SK-N-SH treated with all-trans-retinoic acid at 6 μM for 48 hours (cell line): ENCODE measurements at regions not wholly inside any gene's neighbourhood (a gene's known extent, or its start where the extent isn't known, plus 50 kb on each side); places are given as distances from the start of the nearest gene placed in this dataset.

Source experiments
- ATAC-seq: fragments of 200-7000 bp; cut with Tn5 transposase; 3 replicates; pipeline ENCODE4 v1.9.1; 2020; ENCODE audit warnings: mild to moderate bottlenecking, moderate library complexity
- ARNTL ChIP-seq: fragments of 450-650 bp; formaldehyde crosslinking; IDR thresholded peaks from 2 replicates; pipeline ENCODE4 v1.5.0; 2020; ENCODE audit warnings: low read depth, mild to moderate bottlenecking, moderate library complexity, borderline replicate concordance
- BACH2 ChIP-seq: fragments of 250-450 bp; sonication (Bioruptor Pico); IDR thresholded peaks from 2 replicates; pipeline ENCODE4 v1.9.0; 2021; ENCODE audit warnings: mild to moderate bottlenecking, borderline replicate concordance
- CSDC2 ChIP-seq: fragments of 250-450 bp; sonication (Bioruptor Pico); IDR thresholded peaks from 2 replicates; pipeline ENCODE4 v1.5.0; 2020; ENCODE audit warnings: mild to moderate bottlenecking, moderate library complexity
- CSRNP3 ChIP-seq: fragments of 250-450 bp; sonication (Bioruptor Pico); IDR thresholded peaks from 2 replicates; pipeline ENCODE4 v1.5.1; 2021; ENCODE audit warnings: mild to moderate bottlenecking, moderate library complexity
- ESRRG ChIP-seq: fragments of 250-450 bp; sonication (Bioruptor Pico); IDR thresholded peaks from 2 replicates; pipeline ENCODE4 v1.6.1; 2021; ENCODE audit warnings: mild to moderate bottlenecking
- GLIS3 ChIP-seq: fragments of 250-450 bp; sonication (Bioruptor Pico); IDR thresholded peaks from 2 replicates; pipeline ENCODE4 v1.5.0; 2020; ENCODE audit warnings: mild to moderate bottlenecking, moderate library complexity
- ISL1 ChIP-seq: fragments of 250-450 bp; sonication (Bioruptor Pico); IDR thresholded peaks from 2 replicates; pipeline ENCODE4 v2.1.2; 2022; ENCODE audit warnings: mild to moderate bottlenecking, moderate library complexity
- OSR1 ChIP-seq: fragments of 250-450 bp; sonication (Bioruptor Pico); IDR thresholded peaks from 2 replicates; pipeline ENCODE4 v1.8.0; 2022; ENCODE audit warnings: moderate library complexity, mild to moderate bottlenecking, inconsistent platforms
- PPARA ChIP-seq: fragments of 250-450 bp; sonication (Bioruptor Pico); IDR thresholded peaks from 2 replicates; pipeline ENCODE4 v1.5.0; 2020; ENCODE audit warnings: mild to moderate bottlenecking, borderline replicate concordance
- RARB ChIP-seq: fragments of 250-450 bp; sonication (Bioruptor Pico); IDR thresholded peaks from 2 replicates; pipeline ENCODE4 v1.8.0; 2021; ENCODE audit warnings: mild to moderate bottlenecking, moderate library complexity
- SNAI2 ChIP-seq: fragments of 250-450 bp; sonication (Bioruptor Pico); IDR thresholded peaks from 2 replicates; pipeline ENCODE4 v1.5.0; 2020; ENCODE audit warnings: mild to moderate bottlenecking, moderate library complexity
- TCF4 ChIP-seq: fragments of 250-450 bp; sonication (Bioruptor Pico); IDR thresholded peaks from 2 replicates; pipeline ENCODE4 v1.8.0; 2021; ENCODE audit warnings: mild to moderate bottlenecking, moderate library complexity, borderline replicate concordance
- ZC3H10 ChIP-seq: fragments of 250-450 bp; sonication (Bioruptor Pico); IDR thresholded peaks from 2 replicates; pipeline ENCODE4 v1.5.1; 2021; ENCODE audit warnings: mild to moderate bottlenecking, moderate library complexity
- ZFP30 ChIP-seq: fragments of 450-650 bp; formaldehyde crosslinking; IDR thresholded peaks from 2 replicates; pipeline ENCODE4 v1.5.0; 2022; ENCODE audit warnings: mild to moderate bottlenecking, moderate library complexity
- ZNF565 ChIP-seq: fragments of 450-650 bp; formaldehyde crosslinking; conservative IDR thresholded peaks from 2 replicates; pipeline ENCODE4 v1.5.0; 2020; ENCODE audit warnings: low read depth, mild to moderate bottlenecking, moderate library complexity
- ZNF8 ChIP-seq: fragments of 450-650 bp; formaldehyde crosslinking; IDR thresholded peaks from 2 replicates; pipeline ENCODE4 v1.5.0; 2020; ENCODE audit warnings: mild to moderate bottlenecking, moderate library complexity
- TF ChIP-seq, protein P1 (sequence below): fragments of 250-450 bp; sonication (Bioruptor Pico); IDR thresholded peaks from 2 replicates; pipeline ENCODE4 v1.5.0; 2020; ENCODE audit warnings: mild to moderate bottlenecking, moderate library complexity
- TF ChIP-seq, protein P2 (sequence below): fragments of 250-450 bp; sonication (Bioruptor Pico); IDR thresholded peaks from 2 replicates; pipeline ENCODE4 v1.5.1; 2020; ENCODE audit warnings: low read depth, mild to moderate bottlenecking, moderate library complexity
- TF ChIP-seq, protein P3 (sequence below): fragments of 250-450 bp; sonication (Bioruptor Pico); IDR thresholded peaks from 2 replicates; pipeline ENCODE4 v1.8.0; 2020; ENCODE audit warnings: mild to moderate bottlenecking, moderate library complexity, borderline replicate concordance
- TF ChIP-seq, protein P4 (sequence below): fragments of 250-450 bp; sonication (Bioruptor Pico); IDR thresholded peaks from 2 replicates; pipeline ENCODE4 v1.8.0; 2021; ENCODE audit warnings: low read depth, mild to moderate bottlenecking, moderate library complexity, borderline replicate concordance

GRCh38 chr4:36532670-36533379 lies 251.4 kb downstream of the DTHD1 start:
- TF ChIP-seq ESRRG (CRISPR knock-in tag) (no peak), ZNF565 (CRISPR knock-in tag) (no peak), BACH2 (CRISPR knock-in tag) (no peak), CSRNP3 (CRISPR knock-in tag) (no peak), ZC3H10 (CRISPR knock-in tag) (no peak), RARB (CRISPR knock-in tag) (no peak), TCF4 (CRISPR knock-in tag) (no peak), ARNTL (CRISPR knock-in tag) (no peak), CSDC2 (CRISPR knock-in tag) (no peak), SNAI2 (CRISPR knock-in tag) (no peak), PPARA (CRISPR knock-in tag) (no peak), ZNF8 (CRISPR knock-in tag) (no peak), ZFP30 (CRISPR knock-in tag) (no peak), GLIS3 (no peak), ISL1 (CRISPR knock-in tag) (no peak), OSR1 (CRISPR knock-in tag) (no peak)
- TF ChIP-seq, protein P1, sequence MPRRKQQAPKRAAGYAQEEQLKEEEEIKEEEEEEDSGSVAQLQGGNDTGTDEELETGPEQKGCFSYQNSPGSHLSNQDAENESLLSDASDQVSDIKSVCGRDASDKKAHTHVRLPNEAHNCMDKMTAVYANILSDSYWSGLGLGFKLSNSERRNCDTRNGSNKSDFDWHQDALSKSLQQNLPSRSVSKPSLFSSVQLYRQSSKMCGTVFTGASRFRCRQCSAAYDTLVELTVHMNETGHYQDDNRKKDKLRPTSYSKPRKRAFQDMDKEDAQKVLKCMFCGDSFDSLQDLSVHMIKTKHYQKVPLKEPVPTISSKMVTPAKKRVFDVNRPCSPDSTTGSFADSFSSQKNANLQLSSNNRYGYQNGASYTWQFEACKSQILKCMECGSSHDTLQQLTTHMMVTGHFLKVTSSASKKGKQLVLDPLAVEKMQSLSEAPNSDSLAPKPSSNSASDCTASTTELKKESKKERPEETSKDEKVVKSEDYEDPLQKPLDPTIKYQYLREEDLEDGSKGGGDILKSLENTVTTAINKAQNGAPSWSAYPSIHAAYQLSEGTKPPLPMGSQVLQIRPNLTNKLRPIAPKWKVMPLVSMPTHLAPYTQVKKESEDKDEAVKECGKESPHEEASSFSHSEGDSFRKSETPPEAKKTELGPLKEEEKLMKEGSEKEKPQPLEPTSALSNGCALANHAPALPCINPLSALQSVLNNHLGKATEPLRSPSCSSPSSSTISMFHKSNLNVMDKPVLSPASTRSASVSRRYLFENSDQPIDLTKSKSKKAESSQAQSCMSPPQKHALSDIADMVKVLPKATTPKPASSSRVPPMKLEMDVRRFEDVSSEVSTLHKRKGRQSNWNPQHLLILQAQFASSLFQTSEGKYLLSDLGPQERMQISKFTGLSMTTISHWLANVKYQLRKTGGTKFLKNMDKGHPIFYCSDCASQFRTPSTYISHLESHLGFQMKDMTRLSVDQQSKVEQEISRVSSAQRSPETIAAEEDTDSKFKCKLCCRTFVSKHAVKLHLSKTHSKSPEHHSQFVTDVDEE (CRISPR knock-in tag): no peak
- TF ChIP-seq, protein P2, sequence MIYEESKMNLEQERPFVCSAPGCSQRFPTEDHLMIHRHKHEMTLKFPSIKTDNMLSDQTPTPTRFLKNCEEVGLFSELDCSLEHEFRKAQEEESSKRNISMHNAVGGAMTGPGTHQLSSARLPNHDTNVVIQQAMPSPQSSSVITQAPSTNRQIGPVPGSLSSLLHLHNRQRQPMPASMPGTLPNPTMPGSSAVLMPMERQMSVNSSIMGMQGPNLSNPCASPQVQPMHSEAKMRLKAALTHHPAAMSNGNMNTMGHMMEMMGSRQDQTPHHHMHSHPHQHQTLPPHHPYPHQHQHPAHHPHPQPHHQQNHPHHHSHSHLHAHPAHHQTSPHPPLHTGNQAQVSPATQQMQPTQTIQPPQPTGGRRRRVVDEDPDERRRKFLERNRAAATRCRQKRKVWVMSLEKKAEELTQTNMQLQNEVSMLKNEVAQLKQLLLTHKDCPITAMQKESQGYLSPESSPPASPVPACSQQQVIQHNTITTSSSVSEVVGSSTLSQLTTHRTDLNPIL (CRISPR knock-in tag): no peak
- TF ChIP-seq, protein P3, sequence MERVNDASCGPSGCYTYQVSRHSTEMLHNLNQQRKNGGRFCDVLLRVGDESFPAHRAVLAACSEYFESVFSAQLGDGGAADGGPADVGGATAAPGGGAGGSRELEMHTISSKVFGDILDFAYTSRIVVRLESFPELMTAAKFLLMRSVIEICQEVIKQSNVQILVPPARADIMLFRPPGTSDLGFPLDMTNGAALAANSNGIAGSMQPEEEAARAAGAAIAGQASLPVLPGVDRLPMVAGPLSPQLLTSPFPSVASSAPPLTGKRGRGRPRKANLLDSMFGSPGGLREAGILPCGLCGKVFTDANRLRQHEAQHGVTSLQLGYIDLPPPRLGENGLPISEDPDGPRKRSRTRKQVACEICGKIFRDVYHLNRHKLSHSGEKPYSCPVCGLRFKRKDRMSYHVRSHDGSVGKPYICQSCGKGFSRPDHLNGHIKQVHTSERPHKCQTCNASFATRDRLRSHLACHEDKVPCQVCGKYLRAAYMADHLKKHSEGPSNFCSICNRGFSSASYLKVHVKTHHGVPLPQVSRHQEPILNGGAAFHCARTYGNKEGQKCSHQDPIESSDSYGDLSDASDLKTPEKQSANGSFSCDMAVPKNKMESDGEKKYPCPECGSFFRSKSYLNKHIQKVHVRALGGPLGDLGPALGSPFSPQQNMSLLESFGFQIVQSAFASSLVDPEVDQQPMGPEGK (CRISPR knock-in tag): no peak
- TF ChIP-seq, protein P4, sequence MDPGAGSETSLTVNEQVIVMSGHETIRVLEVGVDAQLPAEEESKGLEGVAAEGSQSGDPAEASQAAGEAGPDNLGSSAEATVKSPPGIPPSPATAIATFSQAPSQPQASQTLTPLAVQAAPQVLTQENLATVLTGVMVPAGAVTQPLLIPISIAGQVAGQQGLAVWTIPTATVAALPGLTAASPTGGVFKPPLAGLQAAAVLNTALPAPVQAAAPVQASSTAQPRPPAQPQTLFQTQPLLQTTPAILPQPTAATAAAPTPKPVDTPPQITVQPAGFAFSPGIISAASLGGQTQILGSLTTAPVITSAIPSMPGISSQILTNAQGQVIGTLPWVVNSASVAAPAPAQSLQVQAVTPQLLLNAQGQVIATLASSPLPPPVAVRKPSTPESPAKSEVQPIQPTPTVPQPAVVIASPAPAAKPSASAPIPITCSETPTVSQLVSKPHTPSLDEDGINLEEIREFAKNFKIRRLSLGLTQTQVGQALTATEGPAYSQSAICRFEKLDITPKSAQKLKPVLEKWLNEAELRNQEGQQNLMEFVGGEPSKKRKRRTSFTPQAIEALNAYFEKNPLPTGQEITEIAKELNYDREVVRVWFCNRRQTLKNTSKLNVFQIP (CRISPR knock-in tag): no peak
- TF ChIP-seq, all 23 proteins: peak for 0
- no peak for ATAC-seq

- TF ChIP-seq ARNTL (CRISPR knock-in tag) (no peak), CSDC2 (CRISPR knock-in tag) (no peak), BACH2 (CRISPR knock-in tag) (no peak)
- TF ChIP-seq, all 23 proteins: peak for 0
- ATAC-seq: no peak
Observed at GRCh38 chr4:36533944-36534343, 252.5 kb downstream of the DTHD1 start.

- no peak for ATAC-seq
- TF ChIP-seq, protein P4 (CRISPR knock-in tag): no peak
- TF ChIP-seq, protein P1 (CRISPR knock-in tag): no peak
- TF ChIP-seq ZNF565 (CRISPR knock-in tag) (no peak), TCF4 (CRISPR knock-in tag) (no peak)
Observed at GRCh38 chr4:36547383-36547782, 266.0 kb downstream of the DTHD1 start.
